ENCODE measurements at regions not wholly inside any gene's neighbourhood (a gene's known extent, or its start where the extent isn't known, plus 50 kb on each side); places are given as distances from the start of the nearest gene placed in this dataset.

GRCh38 chr12:89859508-89860220 is 151.0 kb upstream of the ATP2B1 start:
- no peak overlapping the region for H3K27ac ChIP-seq (ENCODE audit: low read depth, low read length)
- DNase-seq = no peak
- no peaks in the 10 kb centered on the region for H3K79me1 ChIP-seq (ENCODE audit: low read length)
- no peak overlapping the region for H2BK5ac ChIP-seq (ENCODE audit: low read length)
- no peak overlapping the region for H4K8ac ChIP-seq (ENCODE audit: low read depth, low read length)
- no peak overlapping the region for H2BK120ac ChIP-seq (ENCODE audit: low read depth, low read length)
- H3K27me3 ChIP-seq (ENCODE audit: insufficient read depth, low read length, poor library complexity) = no peaks in the 10 kb centered on the region
- H3K4me3 ChIP-seq (ENCODE audit: low read length) = no peak overlapping the region
- no peak overlapping the region for H2AK5ac ChIP-seq (ENCODE audit: low read length)
- H3K56ac ChIP-seq (ENCODE audit: low read length) = no peak overlapping the region
- no peaks in the 10 kb centered on the region for H3K4me1 ChIP-seq (ENCODE audit: control insufficient read depth, low read depth, low read length)
- H3K4ac ChIP-seq (ENCODE audit: low read depth, low read length) = no peak overlapping the region
- no peaks in the 10 kb centered on the region for H3K79me2 ChIP-seq (ENCODE audit: control insufficient read depth, insufficient read depth, low read length)
- no peak overlapping the region for H2BK15ac ChIP-seq (replicated peaks; ENCODE audit: low read depth)
- no peak overlapping the region for H4K5ac ChIP-seq (ENCODE audit: low read length)
- H3K23ac ChIP-seq (ENCODE audit: low read length) = no peak overlapping the region
- no peak overlapping the region for H3K9ac ChIP-seq (ENCODE audit: low read length)
- H3K4me2 ChIP-seq (ENCODE audit: low read length) = no peak overlapping the region
- 100% methylated on average over 1 of the region's 1 CpG for WGBS (ENCODE audit: extremely low coverage, insufficient coverage, low lambda C conversion rate)
- no peak overlapping the region for H3K18ac ChIP-seq (ENCODE audit: low read length)
- no peaks in the 10 kb centered on the region for H3K36me3 ChIP-seq (ENCODE audit: control insufficient read depth, insufficient read depth, low read length)

GRCh38 chr12:89858718-89859117 is 150.1 kb upstream of the ATP2B1 start:
- H3K9ac ChIP-seq (ENCODE audit: low read length) = no peak overlapping the region
- no peak overlapping the region for H2AK5ac ChIP-seq (ENCODE audit: low read length)
- no peaks in the 10 kb centered on the region for H3K79me1 ChIP-seq (ENCODE audit: low read length)
- H3K4me1 ChIP-seq (ENCODE audit: control insufficient read depth, low read depth, low read length) = no peaks in the 10 kb centered on the region
- no peak overlapping the region for H3K4ac ChIP-seq (ENCODE audit: low read depth, low read length)
- H3K36me3 ChIP-seq (ENCODE audit: control insufficient read depth, insufficient read depth, low read length) = no peaks in the 10 kb centered on the region
- H3K4me3 ChIP-seq (ENCODE audit: low read length) = no peak overlapping the region
- H3K27me3 ChIP-seq (ENCODE audit: insufficient read depth, low read length, poor library complexity) = no peaks in the 10 kb centered on the region
- H4K5ac ChIP-seq (ENCODE audit: low read length) = no peak overlapping the region
- DNase-seq = no peak
- H2BK5ac ChIP-seq (ENCODE audit: low read length) = no peak overlapping the region
- no peak overlapping the region for H4K8ac ChIP-seq (ENCODE audit: low read depth, low read length)
- H3K18ac ChIP-seq (ENCODE audit: low read length) = no peak overlapping the region
- H3K4me2 ChIP-seq (ENCODE audit: low read length) = no peak overlapping the region
- H3K56ac ChIP-seq (ENCODE audit: low read length) = no peak overlapping the region
- no peak overlapping the region for H3K27ac ChIP-seq (ENCODE audit: low read depth, low read length)
- WGBS (ENCODE audit: extremely low coverage, insufficient coverage, low lambda C conversion rate) = no CpG with 5 or more reads among the region's 3 CpGs
- no peak overlapping the region for H2BK120ac ChIP-seq (ENCODE audit: low read depth, low read length)
- H2BK15ac ChIP-seq (replicated peaks; ENCODE audit: low read depth) = no peak overlapping the region
- H3K79me2 ChIP-seq (ENCODE audit: control insufficient read depth, insufficient read depth, low read length) = no peaks in the 10 kb centered on the region
- no peak overlapping the region for H3K23ac ChIP-seq (ENCODE audit: low read length)

- Histone ChIP-seq H3K56ac (ENCODE audit: low read length) (no peak overlapping the region), H3K4me3 (ENCODE audit: low read length) (no peak overlapping the region), H3K27ac (ENCODE audit: low read depth, low read length) (no peak overlapping the region), H3K18ac (ENCODE audit: low read length) (no peak overlapping the region), H3K79me1 (ENCODE audit: low read length) (no peaks in the 10 kb centered on the region), H4K8ac (ENCODE audit: low read depth, low read length) (no peak overlapping the region), H4K5ac (ENCODE audit: low read length) (no peak overlapping the region), H2BK5ac (ENCODE audit: low read length) (no peak overlapping the region), H3K36me3 (ENCODE audit: control insufficient read depth, insufficient read depth, low read length) (no peaks in the 10 kb centered on the region), H3K4me1 (ENCODE audit: control insufficient read depth, low read depth, low read length) (no peaks in the 10 kb centered on the region), H2BK120ac (ENCODE audit: low read depth, low read length) (no peak overlapping the region), H3K4me2 (ENCODE audit: low read length) (no peak overlapping the region), H3K23ac (ENCODE audit: low read length) (no peak overlapping the region), H2BK15ac (replicated peaks; ENCODE audit: low read depth) (no peak overlapping the region), H3K4ac (ENCODE audit: low read depth, low read length) (no peak overlapping the region), H3K79me2 (ENCODE audit: control insufficient read depth, insufficient read depth, low read length) (no peaks in the 10 kb centered on the region), H3K27me3 (ENCODE audit: insufficient read depth, low read length, poor library complexity) (no peaks in the 10 kb centered on the region), H3K9ac (ENCODE audit: low read length) (no peak overlapping the region), H2AK5ac (ENCODE audit: low read length) (no peak overlapping the region)
- WGBS (ENCODE audit: extremely low coverage, insufficient coverage, low lambda C conversion rate) = no CpG with 5 or more reads among the region's 6 CpGs
- no peak for DNase-seq
Observed at GRCh38 chr12:89857652-89858274, 149.1 kb upstream of the ATP2B1 start.

- Histone ChIP-seq H3K23ac (ENCODE audit: low read length) (no peak overlapping the region), H3K4me3 (ENCODE audit: low read length) (no peak overlapping the region), H3K4me2 (ENCODE audit: low read length) (no peak overlapping the region), H4K8ac (ENCODE audit: low read depth, low read length) (no peak overlapping the region), H4K5ac (ENCODE audit: low read length) (no peak overlapping the region), H3K27me3 (ENCODE audit: insufficient read depth, low read length, poor library complexity) (no peaks in the 10 kb centered on the region), H3K27ac (ENCODE audit: low read depth, low read length) (no peak overlapping the region), H3K4me1 (ENCODE audit: control insufficient read depth, low read depth, low read length) (no peaks in the 10 kb centered on the region), H2BK5ac (ENCODE audit: low read length) (no peak overlapping the region), H3K56ac (ENCODE audit: low read length) (no peak overlapping the region), H3K36me3 (ENCODE audit: control insufficient read depth, insufficient read depth, low read length) (no peaks in the 10 kb centered on the region), H3K79me1 (ENCODE audit: low read length) (no peaks in the 10 kb centered on the region), H2AK5ac (ENCODE audit: low read length) (no peak overlapping the region), H2BK15ac (replicated peaks; ENCODE audit: low read depth) (no peak overlapping the region), H3K9ac (ENCODE audit: low read length) (no peak overlapping the region), H3K79me2 (ENCODE audit: control insufficient read depth, insufficient read depth, low read length) (no peaks in the 10 kb centered on the region), H3K18ac (ENCODE audit: low read length) (no peak overlapping the region), H3K4ac (ENCODE audit: low read depth, low read length) (no peak overlapping the region), H2BK120ac (ENCODE audit: low read depth, low read length) (no peak overlapping the region)
- no CpG with 5 or more reads among the region's 1 CpG for WGBS (ENCODE audit: extremely low coverage, insufficient coverage, low lambda C conversion rate)
- DNase-seq = no peak
Observed at GRCh38 chr12:89856431-89856830, 147.8 kb upstream of the ATP2B1 start.

GRCh38 chr12:89848732-89849131 is 140.1 kb upstream of the ATP2B1 start:
- Histone ChIP-seq H3K56ac (ENCODE audit: low read length) (no peak overlapping the region), H3K4me3 (ENCODE audit: low read length) (no peak overlapping the region), H3K23ac (ENCODE audit: low read length) (no peak overlapping the region), H2BK15ac (replicated peaks; ENCODE audit: low read depth) (no peak overlapping the region), H3K79me1 (ENCODE audit: low read length) (no peaks in the 10 kb centered on the region), H3K18ac (ENCODE audit: low read length) (no peak overlapping the region), H4K8ac (ENCODE audit: low read depth, low read length) (no peak overlapping the region), H3K36me3 (ENCODE audit: control insufficient read depth, insufficient read depth, low read length) (no peaks in the 10 kb centered on the region), H2AK5ac (ENCODE audit: low read length) (no peak overlapping the region), H3K4me1 (ENCODE audit: control insufficient read depth, low read depth, low read length) (no peaks in the 10 kb centered on the region), H3K4ac (ENCODE audit: low read depth, low read length) (no peak overlapping the region), H3K27ac (ENCODE audit: low read depth, low read length) (no peak overlapping the region), H2BK120ac (ENCODE audit: low read depth, low read length) (no peak overlapping the region), H3K9ac (ENCODE audit: low read length) (no peak overlapping the region), H2BK5ac (ENCODE audit: low read length) (no peak overlapping the region), H3K27me3 (ENCODE audit: insufficient read depth, low read length, poor library complexity) (no peaks in the 10 kb centered on the region), H3K79me2 (ENCODE audit: control insufficient read depth, insufficient read depth, low read length) (no peaks in the 10 kb centered on the region), H3K4me2 (ENCODE audit: low read length) (no peak overlapping the region), H4K5ac (ENCODE audit: low read length) (no peak overlapping the region)
- no CpG with 5 or more reads among the region's 8 CpGs for WGBS (ENCODE audit: extremely low coverage, insufficient coverage, low lambda C conversion rate)
- no peak for DNase-seq

Measured in mesendoderm (in vitro differentiated cells).